Stimulated activated CD8-positive, alpha-beta memory T cell treated with anti-CD3 and anti-CD28 coated beads, Interleukin-7, amount 100 ng/mL, for 1 hour (primary cell): ENCODE measurements at regions not wholly inside any gene's neighbourhood (a gene's known extent, or its start where the extent isn't known, plus 50 kb on each side); places are given as distances from the start of the nearest gene placed in this dataset.

Source experiments
- DNase-seq, 2 donors: peaks; one replicate each; pipeline ENCODE4 v3.0.0-alpha.2; 2020; ENCODE audit warnings: low read depth in 2 of 2

- no peak for DNase-seq
Measured at GRCh38 chr7:106606120-106606519, 54.8 kb downstream of the CCDC71L start.

GRCh38 chr7:106604971-106605370, 56.0 kb downstream of the CCDC71L start:
- DNase-seq = no peak

- no peak for DNase-seq
Measured at GRCh38 chr7:106604303-106604924, 56.5 kb downstream of the CCDC71L start.

GRCh38 chr7:106603346-106603745, 57.6 kb downstream of the CCDC71L start:
- DNase-seq = no peak

- DNase-seq = no peak
Measured at GRCh38 chr7:106602062-106602461, 58.9 kb downstream of the CCDC71L start.

- DNase-seq = no peak
Measured at GRCh38 chr7:106600569-106601373, 60.2 kb downstream of the CCDC71L start.

- DNase-seq = no peak
Measured at GRCh38 chr7:106599343-106599698, 61.6 kb downstream of the CCDC71L start.

GRCh38 chr7:106598663-106599342, 62.2 kb downstream of the CCDC71L start:
- peak; percentile 2 to 18 for DNase-seq

GRCh38 chr7:106597751-106598546, 63.0 kb downstream of the CCDC71L start:
- DNase-seq = no peak

GRCh38 chr7:106597014-106597413, 63.9 kb downstream of the CCDC71L start:
- no peak for DNase-seq

- no peak for DNase-seq
Measured at GRCh38 chr7:106595922-106596321, 65.0 kb downstream of the CCDC71L start.

GRCh38 chr7:106593028-106593417, 67.9 kb downstream of the CCDC71L start:
- DNase-seq = no peak

GRCh38 chr7:106592282-106593027, 68.5 kb downstream of the CCDC71L start:
- no peak for DNase-seq

- no peak for DNase-seq
Measured at GRCh38 chr7:106591146-106591545, 69.8 kb downstream of the CCDC71L start.

- no peak for DNase-seq
Measured at GRCh38 chr7:106590209-106590816, 70.6 kb downstream of the CCDC71L start.

- DNase-seq = no peak
Measured at GRCh38 chr7:106589198-106589879, 71.6 kb downstream of the CCDC71L start.

- no peak for DNase-seq
Measured at GRCh38 chr7:106588422-106589197, 72.3 kb downstream of the CCDC71L start.

- no peak for DNase-seq
Measured at GRCh38 chr7:106584914-106585759, 75.8 kb downstream of the CCDC71L start.
